ENCODE measurements at regions not wholly inside any gene's neighbourhood (a gene's known extent, or its start where the extent isn't known, plus 50 kb on each side); places are given as distances from the start of the nearest gene placed in this dataset.
"Not testable (repeated sequence)": the region's sequence is repeated elsewhere in the genome, so short reads cannot be mapped to it uniquely, and the experiment has no call there.

GRCh38 chr4:124873361-124874171 lies 161.0 kb upstream of the ANKRD50 start:
- DNase-seq, result no peak

DNA sequence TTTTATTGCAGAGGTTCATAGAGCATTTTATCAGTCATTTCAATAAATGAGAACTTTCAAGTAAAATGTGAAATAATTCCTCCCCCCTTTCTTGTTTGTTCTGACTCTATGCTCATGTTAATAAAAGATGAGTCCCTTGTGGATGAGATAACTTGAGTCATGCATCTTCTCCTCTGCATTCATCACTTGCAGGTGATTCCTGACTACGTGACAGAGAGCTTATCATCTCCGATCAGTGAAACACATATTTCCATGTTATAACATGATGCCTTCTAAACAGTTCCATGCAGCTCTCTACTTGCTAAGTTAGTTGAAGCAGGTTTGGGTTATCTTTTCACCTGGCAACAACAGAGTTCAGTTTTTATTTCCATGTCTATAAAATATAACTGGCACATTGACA lies 160.1 kb upstream of the ANKRD50 start:
- no peak for DNase-seq

DNA sequence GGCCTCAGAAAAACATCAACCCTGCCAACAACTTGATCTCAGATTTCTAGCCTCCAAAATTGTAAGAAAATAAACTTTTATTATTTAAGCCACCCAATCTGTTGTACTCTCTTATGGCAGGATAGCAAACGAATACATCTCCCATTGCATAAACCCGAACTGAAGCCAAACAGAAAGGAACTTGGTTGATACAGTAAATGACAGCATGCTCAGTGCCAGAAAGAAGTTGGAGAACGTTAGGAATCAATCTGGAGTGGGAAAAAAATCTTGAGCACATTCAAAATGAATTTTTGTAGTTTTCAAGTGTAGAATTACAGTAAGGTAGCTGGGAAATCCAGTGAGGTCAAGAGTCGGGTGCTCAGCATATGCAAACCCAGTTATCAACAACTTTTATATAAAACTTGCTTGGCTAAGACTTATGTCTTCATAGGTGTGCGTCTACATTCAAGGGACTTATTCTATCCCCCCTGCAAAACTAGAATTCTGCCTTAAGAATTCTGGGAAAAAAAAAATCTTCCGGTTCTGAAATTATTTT lies 157.5 kb upstream of the ANKRD50 start:
- DNase-seq, result no peak

GRCh38 chr4:124868495-124868894 lies 156.0 kb upstream of the ANKRD50 start:
- DNase-seq, result no peak

DNA sequence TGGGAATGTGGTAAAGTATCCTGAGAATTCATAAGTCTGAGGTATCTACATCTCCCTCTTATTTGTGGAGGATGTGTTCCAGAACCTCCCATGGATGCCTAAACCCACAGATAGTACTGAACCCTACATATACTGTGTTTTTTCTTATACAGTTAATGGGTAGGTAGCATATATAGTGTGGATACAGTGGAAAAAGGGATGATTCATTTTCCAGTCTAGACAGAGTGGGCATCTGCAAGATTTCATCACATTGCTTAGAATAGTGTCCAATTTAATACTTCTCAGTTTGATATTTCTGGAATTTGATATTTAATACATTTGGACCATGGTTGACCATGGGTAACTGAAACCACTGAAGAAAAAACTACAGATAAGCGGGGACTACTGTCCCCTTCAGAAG lies 155.0 kb upstream of the ANKRD50 start:
- DNase-seq, result no peak

GRCh38 chr4:124866301-124866700 lies 153.8 kb upstream of the ANKRD50 start:
- no peak for DNase-seq

DNA sequence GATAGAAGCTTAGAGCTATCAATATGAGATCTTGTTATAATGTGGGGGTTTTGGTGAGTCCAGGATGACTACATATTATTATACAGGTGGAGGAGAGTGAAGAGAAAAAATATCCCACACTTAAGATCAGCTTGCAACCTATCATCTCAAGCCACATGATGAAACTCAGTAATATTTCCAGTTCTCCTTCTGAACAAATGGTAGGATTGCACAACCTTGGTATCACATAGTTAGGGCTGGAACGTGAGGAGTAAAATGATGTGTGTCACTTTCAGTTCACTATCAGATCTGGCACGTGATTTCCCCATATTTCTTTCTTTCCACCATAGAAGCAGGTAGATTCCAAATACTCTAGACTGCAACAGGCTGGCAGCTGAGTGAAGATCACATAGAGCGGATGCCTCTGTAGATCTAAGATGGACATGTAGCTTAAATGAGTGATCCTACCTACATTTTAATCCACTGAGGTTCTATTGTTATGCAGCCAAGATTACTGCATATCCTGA lies 150.6 kb upstream of the ANKRD50 start:
- DNase-seq, result no peak

GRCh38 chr4:124862261-124862660 lies 149.7 kb upstream of the ANKRD50 start:
- no peak for DNase-seq

DNA sequence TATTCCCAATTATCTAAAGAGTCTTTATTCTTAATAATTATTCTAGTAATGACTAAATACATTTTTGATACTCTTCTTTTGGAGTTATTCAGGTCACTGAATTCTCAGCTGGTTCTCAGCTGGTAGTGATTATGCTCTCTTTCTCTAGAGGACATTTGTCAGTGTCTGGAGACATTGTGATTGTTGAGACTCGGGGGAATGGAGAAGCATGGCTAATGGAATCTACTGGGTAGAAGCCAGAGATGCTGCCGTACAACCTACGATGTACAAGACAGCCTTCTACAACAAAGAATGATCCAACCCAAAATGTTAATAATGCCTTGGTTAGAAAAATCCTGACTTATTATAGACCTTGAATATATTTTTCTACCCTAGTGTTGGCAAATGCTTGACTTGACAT lies 149.2 kb upstream of the ANKRD50 start:
- no peak for DNase-seq

DNA sequence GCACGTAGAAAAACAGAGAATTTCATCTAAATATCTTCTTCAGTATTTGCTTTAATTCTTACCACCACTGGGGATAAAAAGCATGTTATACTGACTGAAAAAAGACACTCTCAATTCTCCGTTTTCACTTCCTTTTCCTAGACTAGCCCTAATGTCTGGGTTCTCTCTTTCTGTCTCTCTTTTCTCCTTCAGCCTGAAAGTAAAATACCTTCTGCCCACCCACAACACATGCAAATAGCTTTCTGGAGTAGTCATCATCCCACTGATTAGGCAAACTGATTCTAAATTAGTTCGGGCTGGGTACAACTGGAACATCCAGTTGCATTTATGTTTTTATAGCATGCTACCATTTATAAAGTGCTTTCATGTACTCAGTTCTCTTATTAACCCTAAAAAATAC lies 142.4 kb upstream of the ANKRD50 start:
- no peak for DNase-seq

DNA sequence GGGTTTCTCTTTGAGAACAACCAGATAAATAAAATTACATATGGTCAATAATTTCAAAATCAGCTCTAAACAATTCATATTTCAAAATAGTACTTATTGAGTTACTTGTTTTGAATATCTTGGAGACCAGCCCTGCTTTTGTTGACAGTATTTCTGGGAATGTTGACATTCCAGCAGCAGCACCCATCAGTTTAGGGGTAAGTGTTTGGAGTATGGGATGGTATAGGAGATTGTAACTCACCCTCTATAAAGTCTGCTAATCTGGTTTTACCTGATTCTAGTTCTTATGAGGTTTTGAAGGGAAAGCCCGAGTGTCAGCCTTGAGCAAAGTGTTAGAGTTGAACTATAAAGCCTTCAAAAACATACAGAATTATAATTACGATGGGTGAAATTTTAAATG lies 139.2 kb upstream of the ANKRD50 start:
- no peak for DNase-seq

DNA sequence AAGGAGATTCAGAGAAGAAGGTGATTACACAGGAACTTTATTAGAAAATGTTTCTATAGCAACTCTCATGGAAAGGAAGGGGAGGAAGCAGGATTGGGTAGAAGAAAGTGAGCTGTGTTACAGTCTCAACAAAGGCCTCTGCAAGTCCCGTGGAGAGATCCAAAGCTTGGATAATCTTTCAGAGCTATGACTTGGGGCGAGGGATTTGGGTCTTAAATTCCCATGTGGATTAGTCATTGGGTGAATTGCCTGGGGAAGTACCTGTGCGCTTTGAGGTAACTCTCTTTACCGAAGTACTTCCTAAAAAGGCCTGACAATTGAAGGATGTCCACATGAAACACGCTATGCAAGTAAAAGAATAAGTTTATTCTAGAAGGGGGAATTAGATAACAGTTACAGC lies 133.8 kb upstream of the ANKRD50 start:
- no peak for DNase-seq

DNA sequence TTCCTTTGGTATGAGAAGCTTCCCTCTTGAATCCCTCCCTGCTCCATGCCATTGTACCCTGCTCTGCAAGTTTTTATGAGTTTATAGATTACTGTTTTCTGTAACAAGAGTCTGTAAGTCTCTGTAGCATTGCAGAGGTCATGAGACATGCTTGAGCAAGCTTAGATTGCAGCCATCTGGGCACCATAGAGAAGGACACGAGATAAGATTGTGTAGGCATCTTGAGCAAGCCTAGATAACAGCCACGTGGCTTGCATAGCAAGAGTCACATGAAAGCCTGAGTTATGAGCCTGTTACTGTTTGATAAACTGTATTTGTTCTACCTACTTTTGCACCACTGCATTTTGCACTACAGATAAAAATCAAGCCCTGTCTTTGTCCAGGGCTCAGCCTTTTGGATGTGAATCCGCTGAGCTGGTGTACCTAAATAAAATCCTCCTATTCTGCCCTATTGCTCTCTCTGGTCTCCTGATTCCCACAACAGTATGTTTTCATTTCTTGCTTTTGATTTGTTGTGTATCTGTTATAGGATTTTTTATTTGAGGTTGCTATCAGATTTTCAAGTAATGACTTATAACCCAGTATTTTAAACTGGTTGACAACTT lies 127.4 kb upstream of the ANKRD50 start:
- no peak for DNase-seq

GRCh38 chr4:124833831-124834505 lies 121.4 kb upstream of the ANKRD50 start:
- no peak for DNase-seq

DNA sequence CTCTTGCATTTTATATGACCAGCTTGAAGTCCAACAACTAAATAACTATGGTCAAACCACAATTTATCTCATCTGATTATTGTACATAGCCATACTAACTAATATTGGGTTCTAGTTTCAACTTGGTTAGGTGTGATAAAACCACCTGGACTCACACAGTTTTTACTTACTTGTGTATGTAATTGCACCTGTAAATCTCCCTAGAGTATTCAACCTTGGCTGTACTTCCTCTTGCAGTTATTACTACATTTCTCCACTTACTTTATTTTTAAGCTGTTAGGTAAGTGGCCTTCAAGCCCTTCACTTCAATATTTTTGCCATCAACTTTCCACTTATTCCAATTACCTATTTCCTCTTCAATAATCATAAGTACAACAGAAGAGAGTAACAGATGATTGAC lies 115.8 kb upstream of the ANKRD50 start:
- no peak for DNase-seq

DNA sequence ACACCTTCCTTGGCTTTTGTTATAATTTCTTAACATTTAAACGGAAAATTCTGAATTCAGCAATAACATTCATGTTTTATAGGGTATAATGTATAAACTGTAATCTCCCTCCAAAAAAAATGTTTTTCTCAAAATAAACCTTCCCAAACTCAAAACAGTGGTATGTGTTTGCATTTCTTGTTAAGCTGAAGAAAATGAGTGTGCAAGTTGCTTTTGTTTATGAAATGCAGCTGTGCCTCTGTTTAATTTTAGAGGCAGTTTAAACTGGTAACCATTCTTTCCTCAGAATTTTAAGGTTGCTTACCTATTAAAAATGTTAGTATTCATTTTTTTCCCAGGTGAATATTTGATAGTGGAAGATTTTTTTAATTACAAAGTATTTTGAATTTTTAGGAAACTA lies 105.0 kb upstream of the ANKRD50 start:
- no peak for DNase-seq

DNA sequence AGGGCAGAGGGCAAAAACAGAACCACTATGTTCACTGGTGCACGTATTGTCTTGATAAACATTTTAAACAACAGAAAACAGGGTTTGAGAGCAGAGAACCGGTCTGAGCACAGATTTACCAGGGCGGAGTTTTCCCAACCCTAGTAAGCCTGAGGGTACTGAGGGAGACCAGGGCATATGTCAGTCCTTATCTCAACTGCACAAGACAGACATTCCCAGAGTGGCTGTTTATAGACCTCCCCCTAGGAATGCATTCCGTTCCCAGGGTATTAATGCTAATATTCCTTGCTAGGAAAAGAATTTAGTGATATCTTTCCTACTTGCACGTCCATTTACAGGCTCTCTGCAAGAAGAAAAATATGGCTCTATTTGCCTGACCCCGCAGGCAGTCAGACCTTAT lies 99.7 kb upstream of the ANKRD50 start:
- DNase-seq, result not testable (repeated sequence)

DNA sequence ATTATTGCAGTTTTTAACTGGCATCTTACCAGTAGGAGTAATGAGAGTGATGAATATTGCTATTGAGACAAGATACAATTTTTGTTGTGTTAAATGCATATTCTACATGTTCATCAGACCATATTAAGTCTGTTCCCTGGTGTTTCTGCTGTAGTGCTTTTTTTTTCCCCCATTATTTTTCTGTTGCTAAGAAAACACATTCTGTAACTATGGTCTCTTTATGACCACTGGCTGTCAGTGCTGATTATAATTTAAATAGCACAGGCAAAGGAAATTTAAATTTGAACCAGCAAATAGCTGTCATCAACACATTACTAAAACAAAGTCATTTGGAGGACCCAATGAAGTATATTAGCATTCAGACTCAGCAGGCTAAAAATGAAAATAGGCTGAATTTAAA lies 98.3 kb upstream of the ANKRD50 start:
- no peak for DNase-seq

- DNase-seq, result no peak
Measured at GRCh38 chr4:124807421-124807820, 94.9 kb upstream of the ANKRD50 start.

- no peak for DNase-seq
Measured at GRCh38 chr4:124806403-124806802, 93.9 kb upstream of the ANKRD50 start.

- no peak for DNase-seq
Measured at GRCh38 chr4:124804584-124804983, 92.1 kb upstream of the ANKRD50 start.

GRCh38 chr4:124804041-124804440 lies 91.5 kb upstream of the ANKRD50 start:
- no peak for DNase-seq

GRCh38 chr4:124803641-124804040 lies 91.1 kb upstream of the ANKRD50 start:
- no peak for DNase-seq

GRCh38 chr4:124803026-124803425 lies 90.5 kb upstream of the ANKRD50 start:
- no peak for DNase-seq
